ENCODE measurements at regions not wholly inside any gene's neighbourhood (a gene's known extent, or its start where the extent isn't known, plus 50 kb on each side); places are given as distances from the start of the nearest gene placed in this dataset.

DNA sequence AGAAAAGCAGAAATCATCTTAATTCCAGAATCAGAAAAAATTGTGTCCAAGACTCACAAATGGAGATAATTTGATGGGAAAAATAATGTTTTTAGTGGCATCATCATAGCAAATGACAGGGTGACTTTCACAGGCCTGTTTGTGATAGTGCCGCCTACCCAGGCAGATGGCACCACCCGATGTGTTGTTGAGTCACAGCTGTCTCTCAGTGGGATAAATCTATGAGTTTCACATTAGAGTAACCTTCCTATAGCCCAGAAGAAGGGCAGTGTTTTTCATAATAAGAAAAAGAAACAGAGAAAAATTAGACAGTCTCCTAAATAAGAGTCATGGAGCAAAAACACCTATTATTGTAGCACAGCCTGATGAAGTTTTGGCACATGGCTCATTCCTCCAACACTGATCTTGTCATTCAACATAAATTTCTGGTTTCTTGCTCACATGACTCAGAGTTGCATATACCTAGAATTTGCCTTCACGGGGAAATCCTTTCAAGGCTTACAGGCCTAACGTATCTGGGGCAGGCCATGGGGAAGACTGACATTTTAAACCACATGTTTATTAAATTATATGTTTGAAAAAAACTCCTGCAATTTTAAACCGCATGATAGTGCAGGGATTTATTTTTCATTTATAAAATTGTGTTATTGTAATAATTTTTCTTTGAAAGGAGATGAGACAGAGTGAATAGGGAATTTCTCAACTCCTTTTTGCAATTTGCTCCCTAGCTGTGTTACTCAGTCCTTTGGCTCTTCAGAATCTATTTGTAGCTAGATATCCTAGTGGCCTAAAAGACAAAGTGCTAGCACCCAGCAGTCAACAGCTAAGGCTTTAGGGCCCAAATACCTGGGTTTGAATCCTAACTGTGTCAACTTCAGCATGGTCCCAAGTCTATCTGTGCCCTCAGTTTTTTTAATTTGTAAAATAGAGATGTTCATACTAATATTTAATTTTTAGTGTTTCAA is 393.7 kb downstream of the NDFIP2 start:
- H3K4me3 ChIP-seq (ENCODE audit: low read length), result no peak overlapping the region
- TF ChIP-seq ZNF274 (IDR thresholded peaks at IDR 0.05; ENCODE audit: low read depth, low read length), result no peak

DNA sequence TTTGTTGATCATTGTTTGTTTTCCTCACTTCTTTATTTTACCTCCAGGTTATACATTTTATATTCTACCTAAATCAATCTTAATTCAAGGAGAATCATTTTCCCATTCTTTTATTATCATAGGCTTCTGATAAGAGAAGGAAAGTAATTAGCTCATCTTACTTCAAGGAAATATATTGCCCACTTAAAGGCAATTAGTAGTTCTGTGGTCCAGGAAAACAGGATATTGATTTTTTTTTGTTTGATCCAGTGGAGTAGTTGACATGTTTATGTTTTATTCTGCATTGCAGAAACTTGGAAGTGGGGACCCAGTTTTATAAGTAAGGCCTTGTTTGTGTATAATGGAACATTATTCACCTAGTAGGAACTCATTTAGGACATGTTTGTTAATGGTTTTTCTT is 390.6 kb downstream of the NDFIP2 start:
- TF ChIP-seq ZNF274 (IDR thresholded peaks at IDR 0.05; ENCODE audit: low read depth, low read length), result no peak
- H3K4me3 ChIP-seq (ENCODE audit: low read length), result no peak overlapping the region

- H3K4me3 ChIP-seq (ENCODE audit: low read length), result no peak overlapping the region
- no peak for TF ChIP-seq ZNF274 (IDR thresholded peaks at IDR 0.05; ENCODE audit: low read depth, low read length)
These were observed 389.8 kb downstream of the NDFIP2 start for GRCh38 chr13:79870766-79871165.

DNA sequence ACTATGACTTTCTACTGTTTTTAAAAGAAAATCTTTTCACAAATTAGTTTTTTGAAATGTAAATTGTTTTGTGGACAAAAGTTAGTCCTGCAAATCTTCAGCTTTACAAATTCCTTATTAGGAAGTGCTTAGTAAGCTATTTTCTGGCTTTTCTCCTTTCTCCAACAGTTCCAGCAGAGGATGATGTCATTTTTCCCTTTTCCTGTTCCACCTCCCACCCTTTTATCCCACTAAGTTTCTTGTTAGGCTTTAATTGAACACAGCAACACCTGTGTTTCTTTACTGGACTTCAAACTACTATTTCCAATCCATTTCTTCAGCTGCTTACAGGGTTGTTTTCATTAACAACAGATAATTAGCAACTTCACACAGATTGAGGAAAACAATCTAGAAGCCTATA is 389.2 kb downstream of the NDFIP2 start:
- no peak overlapping the region for H3K4me3 ChIP-seq (ENCODE audit: low read length)
- TF ChIP-seq ZNF274 (IDR thresholded peaks at IDR 0.05; ENCODE audit: low read depth, low read length), result no peak

GRCh38 chr13:79869326-79869725 is 388.4 kb downstream of the NDFIP2 start:
- H3K4me3 ChIP-seq (ENCODE audit: low read length), result no peak overlapping the region
- TF ChIP-seq ZNF274 (IDR thresholded peaks at IDR 0.05; ENCODE audit: low read depth, low read length), result no peak

GRCh38 chr13:79867254-79867653 is 386.3 kb downstream of the NDFIP2 start:
- TF ChIP-seq ZNF274 (IDR thresholded peaks at IDR 0.05; ENCODE audit: low read depth, low read length), result no peak
- H3K4me3 ChIP-seq (ENCODE audit: low read length), result no peak overlapping the region

DNA sequence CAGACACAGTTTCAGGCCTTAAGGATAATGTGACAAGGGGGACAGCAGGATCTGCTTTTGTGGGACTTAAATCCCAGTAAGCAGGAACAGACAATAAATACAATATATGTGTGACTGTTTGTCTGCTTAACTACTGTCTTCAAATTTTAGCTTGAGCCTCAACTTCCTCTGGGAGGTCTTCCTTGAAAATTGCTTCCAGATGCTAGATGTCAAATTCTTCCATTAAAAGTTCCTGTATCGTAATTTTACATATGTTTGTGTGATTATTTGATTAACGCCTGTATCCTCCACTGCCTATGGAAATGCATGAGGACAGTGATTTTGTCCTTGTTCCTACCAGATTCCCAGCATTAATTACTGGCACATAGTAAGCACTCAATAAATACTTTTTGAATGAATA is 385.5 kb downstream of the NDFIP2 start:
- TF ChIP-seq ZNF274 (IDR thresholded peaks at IDR 0.05; ENCODE audit: low read depth, low read length), result no peak
- no peak overlapping the region for H3K4me3 ChIP-seq (ENCODE audit: low read length)

DNA sequence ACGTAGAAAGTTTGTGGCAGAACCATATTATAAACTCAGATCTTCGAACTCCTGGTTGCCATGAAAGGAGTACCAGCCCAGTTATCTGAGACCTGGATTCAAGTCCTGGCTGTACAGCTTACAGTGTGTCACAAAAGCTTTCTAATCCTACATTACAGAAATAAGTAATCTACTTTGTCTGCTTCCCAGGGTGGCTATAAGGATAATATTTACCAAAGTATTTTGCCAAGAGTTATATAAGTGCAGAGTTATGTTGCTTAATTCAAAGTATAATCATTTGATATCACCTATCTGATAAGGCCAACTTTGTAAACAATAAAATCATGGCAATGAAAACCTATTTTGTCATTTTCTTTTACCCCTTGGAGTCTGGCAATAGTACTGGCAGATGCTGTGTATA is 381.6 kb downstream of the NDFIP2 start:
- H3K4me3 ChIP-seq (ENCODE audit: low read length), result no peak overlapping the region
- no peak for TF ChIP-seq ZNF274 (IDR thresholded peaks at IDR 0.05; ENCODE audit: low read depth, low read length)

DNA sequence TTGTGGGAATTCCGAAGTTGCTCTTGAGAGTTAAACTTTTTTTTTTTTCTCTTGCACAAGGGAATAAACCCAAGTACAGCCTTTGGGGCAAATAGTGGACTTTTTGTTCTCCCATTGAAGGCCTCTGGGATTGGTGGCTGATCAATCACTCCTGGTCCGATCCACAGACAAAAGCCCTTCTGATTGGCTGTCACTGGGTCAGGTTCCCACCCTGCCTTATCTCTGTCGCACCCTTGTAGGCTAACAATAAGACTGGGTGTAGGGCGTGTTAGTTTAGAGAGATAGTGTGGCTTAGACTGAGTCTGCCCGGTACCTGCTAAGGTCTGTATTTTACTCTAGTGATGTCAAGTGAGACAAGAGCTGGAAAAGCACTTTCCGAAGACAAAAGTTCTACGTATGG is 380.8 kb downstream of the NDFIP2 start:
- H3K4me3 ChIP-seq (ENCODE audit: low read length), result no peak overlapping the region
- no peak for TF ChIP-seq ZNF274 (IDR thresholded peaks at IDR 0.05; ENCODE audit: low read depth, low read length)

DNA sequence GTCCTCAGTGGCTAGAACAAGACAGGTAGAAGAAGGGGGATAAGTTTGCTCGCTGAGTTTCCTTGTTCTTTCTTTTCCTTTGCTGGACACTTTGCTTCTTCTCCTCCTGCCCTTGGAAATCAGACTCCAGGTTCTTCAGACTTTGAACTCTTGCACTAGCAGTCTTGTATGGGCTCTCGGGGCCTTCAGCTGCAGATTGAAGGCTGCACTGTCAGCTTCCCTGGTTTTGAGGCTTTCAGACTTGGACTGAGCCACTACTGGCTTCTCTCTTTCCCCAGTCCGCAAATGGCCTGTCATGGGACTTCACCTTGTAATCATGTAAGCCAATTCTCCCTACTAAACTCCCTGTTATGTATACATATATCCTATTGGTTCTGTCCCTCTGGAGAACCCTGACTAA is 379.8 kb downstream of the NDFIP2 start:
- no peak overlapping the region for H3K4me3 ChIP-seq (ENCODE audit: low read length)
- TF ChIP-seq ZNF274 (IDR thresholded peaks at IDR 0.05; ENCODE audit: low read depth, low read length), result no peak

DNA sequence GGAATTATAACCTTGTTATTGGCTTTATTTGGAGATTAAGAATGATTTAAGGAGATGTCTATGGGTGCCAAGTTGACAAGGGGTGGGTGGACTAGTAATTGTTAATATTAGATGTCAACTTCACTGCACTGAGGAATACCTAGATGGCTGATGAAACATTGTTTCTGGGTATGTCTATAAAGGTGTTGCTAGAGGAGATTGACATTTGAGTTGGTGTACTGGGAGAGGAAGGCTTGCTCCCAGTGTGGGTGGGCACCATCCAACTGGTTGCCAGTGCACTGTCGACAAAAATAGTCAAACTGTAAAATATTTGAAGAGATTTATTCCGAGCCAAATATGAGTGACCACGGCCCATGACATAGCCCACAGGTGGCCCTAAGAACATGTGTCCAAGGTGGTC is 378.8 kb downstream of the NDFIP2 start:
- no peak overlapping the region for H3K4me3 ChIP-seq (ENCODE audit: low read length)
- no peak for TF ChIP-seq ZNF274 (IDR thresholded peaks at IDR 0.05; ENCODE audit: low read depth, low read length)

GRCh38 chr13:79853251-79853650 is 372.3 kb downstream of the NDFIP2 start:
- no peak overlapping the region for H3K4me3 ChIP-seq (ENCODE audit: low read length)
- no peak for TF ChIP-seq ZNF274 (IDR thresholded peaks at IDR 0.05; ENCODE audit: low read depth, low read length)

- H3K4me3 ChIP-seq (ENCODE audit: low read length), result no peak overlapping the region
- no peak for TF ChIP-seq ZNF274 (IDR thresholded peaks at IDR 0.05; ENCODE audit: low read depth, low read length)
These were observed 370.4 kb downstream of the NDFIP2 start for GRCh38 chr13:79851318-79851717.

DNA sequence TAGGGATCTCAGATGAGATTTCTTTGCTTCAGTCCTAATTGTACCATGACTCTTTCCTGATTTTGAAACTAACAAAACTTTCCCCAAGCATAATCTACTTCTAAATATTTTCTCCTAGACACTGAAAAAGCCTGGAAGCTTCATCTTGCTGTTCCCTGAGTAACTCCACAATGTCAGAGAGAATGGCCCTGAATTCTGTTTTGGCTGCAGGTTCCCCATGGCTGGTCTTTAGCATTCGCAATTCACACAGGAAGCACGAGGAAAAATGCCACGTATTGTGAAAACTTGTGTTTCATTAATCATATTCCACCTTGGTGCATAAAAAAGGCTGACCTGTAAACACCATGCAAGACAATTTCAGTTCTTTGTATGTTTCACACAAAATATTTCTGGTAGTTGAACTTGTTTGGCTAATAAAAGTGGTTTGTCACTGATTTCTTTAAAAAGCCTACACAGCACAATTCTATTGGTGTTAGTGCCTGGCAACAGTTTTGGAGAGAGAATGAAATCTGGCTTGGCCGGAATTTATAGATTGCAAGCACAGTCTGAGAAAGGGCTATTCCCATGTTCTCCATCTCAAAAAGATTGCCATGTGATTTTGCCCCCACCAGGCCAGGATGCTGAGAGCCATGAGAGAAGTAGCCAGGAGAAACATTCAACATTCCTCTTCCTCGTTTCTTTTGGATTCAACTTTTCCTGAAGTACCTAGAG is 367.1 kb downstream of the NDFIP2 start:
- no peak for TF ChIP-seq ZNF274 (IDR thresholded peaks at IDR 0.05; ENCODE audit: low read depth, low read length)
- H3K4me3 ChIP-seq (ENCODE audit: low read length), result no peak overlapping the region

DNA sequence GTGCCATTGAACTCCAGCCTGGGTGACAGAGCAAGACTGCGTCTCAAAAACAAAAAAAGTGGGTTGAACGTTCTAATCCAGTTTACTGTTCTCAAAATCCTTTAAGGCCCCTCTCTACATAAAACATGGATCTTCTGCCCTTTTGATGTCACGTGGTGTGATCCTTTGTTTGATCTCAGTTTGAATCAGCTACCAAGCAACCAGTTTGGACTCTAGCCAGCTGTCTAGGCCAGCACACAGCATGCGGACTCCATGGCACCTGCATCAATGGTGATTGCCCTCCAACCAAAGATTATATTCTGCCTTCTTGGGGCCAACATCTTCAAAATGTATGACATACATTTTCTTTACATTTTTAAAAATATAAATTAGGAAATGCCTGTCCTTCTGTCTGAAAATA is 365.4 kb downstream of the NDFIP2 start:
- TF ChIP-seq ZNF274 (IDR thresholded peaks at IDR 0.05; ENCODE audit: low read depth, low read length), result no peak
- H3K4me3 ChIP-seq (ENCODE audit: low read length), result no peak overlapping the region

All from GM08714 (cell line).